Breast epithelium (tissue), 3 donors: ENCODE measurements at regions not wholly inside any gene's neighbourhood (a gene's known extent, or its start where the extent isn't known, plus 50 kb on each side); places are given as distances from the start of the nearest gene placed in this dataset.

Experiments used
- CTCF ChIP-seq, 3 donors: fragments of 450-650 bp; IDR thresholded peaks; one replicate each; pipeline ENCODE4 v1.5.1; 2016 to 2017; ENCODE audit warnings: antibody characterized with exemption in 3 of 3, mild to moderate bottlenecking in 3 of 3, moderate library complexity in 3 of 3
- POLR2A ChIP-seq: fragments of 450-650 bp; IDR thresholded peaks from one replicate; pipeline ENCODE4 v1.6.1; 2016; ENCODE audit warnings: antibody characterized with exemption, mild to moderate bottlenecking, moderate library complexity
- POLR2AphosphoS5 ChIP-seq, 3 donors: sonication (generic); formaldehyde crosslinking; IDR thresholded peaks; one replicate each; pipeline ENCODE4 v1.6.1; 2017; ENCODE audit warnings: antibody characterized with exemption in 3 of 3

GRCh38 chr5:125343015-125343414, 596.6 kb upstream of the ZNF608 start:
- TF ChIP-seq POLR2A (no peak), CTCF (IDR thresholded peaks at IDR 0.05) (no peak), POLR2AphosphoS5 (IDR thresholded peaks at IDR 0.05) (no peak)
